Bronchial epithelial cell (primary cell): ENCODE measurements at regions not wholly inside any gene's neighbourhood (a gene's known extent, or its start where the extent isn't known, plus 50 kb on each side); places are given as distances from the start of the nearest gene placed in this dataset.
"Not testable (repeated sequence)": the region's sequence is repeated elsewhere in the genome, so short reads cannot be mapped to it uniquely, and the experiment has no call there.

Experiments
- DNase-seq: peaks from one replicate; pipeline ENCODE4 v3.0.0-alpha.2; 2010; ENCODE audit warnings: low read depth
- FAIRE-seq: peaks from 2 replicates; lab custom pipeline; 2011; peaks lifted over from hg19 to GRCh38; lab: Jason Lieb, UNC
- H3K27me3 ChIP-seq: 2 replicates; pipeline ENCODE4 v1.5.1; 2011; ENCODE audit warnings: low read length; ENCODE audit not compliant: control insufficient read depth, insufficient read depth
- H3K36me3 ChIP-seq: 2 replicates; pipeline ENCODE4 v1.5.1; 2011; ENCODE audit warnings: low read length; ENCODE audit not compliant: control insufficient read depth, insufficient read depth
- H3K4me3 ChIP-seq: 2 replicates; pipeline ENCODE4 v1.5.1; 2011; ENCODE audit warnings: mild to moderate bottlenecking, low read depth, low read length, control low read depth
- TF ChIP-seq, protein P1 (sequence below): IDR thresholded peaks from 2 replicates; pipeline ENCODE4 v1.5.1; 2011; ENCODE audit warnings: mild to moderate bottlenecking, moderate library complexity, low read length, control low read depth, inconsistent platforms; ENCODE audit not compliant: insufficient read depth, severe bottlenecking

DNA sequence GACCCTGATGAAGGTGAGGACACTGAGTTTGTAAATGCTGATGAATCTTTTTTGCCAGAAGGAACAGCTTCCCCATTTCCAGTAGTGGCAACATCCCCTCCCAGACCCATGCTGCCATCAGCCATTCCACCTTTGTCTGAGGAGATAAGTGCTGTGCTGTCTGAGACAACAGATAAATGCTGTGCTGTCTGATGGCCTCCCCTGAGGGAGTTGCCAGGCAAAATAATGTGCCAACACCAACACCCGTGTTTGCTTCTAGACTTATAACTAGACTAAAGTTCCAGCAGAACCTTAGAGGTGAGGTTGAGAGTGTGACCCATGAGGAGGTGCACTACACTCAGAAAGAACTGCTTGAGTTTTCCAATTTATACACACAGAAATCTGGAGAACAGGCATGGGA, 349.5 kb downstream of the C12orf75 start:
- Histone ChIP-seq H3K4me3 (no peak overlapping the region), H3K27me3 (no peaks in the 10 kb centered on the region), H3K36me3 (no peaks in the 10 kb centered on the region)
- DNase-seq (no peak), FAIRE-seq (no peak)
- TF ChIP-seq, protein P1, sequence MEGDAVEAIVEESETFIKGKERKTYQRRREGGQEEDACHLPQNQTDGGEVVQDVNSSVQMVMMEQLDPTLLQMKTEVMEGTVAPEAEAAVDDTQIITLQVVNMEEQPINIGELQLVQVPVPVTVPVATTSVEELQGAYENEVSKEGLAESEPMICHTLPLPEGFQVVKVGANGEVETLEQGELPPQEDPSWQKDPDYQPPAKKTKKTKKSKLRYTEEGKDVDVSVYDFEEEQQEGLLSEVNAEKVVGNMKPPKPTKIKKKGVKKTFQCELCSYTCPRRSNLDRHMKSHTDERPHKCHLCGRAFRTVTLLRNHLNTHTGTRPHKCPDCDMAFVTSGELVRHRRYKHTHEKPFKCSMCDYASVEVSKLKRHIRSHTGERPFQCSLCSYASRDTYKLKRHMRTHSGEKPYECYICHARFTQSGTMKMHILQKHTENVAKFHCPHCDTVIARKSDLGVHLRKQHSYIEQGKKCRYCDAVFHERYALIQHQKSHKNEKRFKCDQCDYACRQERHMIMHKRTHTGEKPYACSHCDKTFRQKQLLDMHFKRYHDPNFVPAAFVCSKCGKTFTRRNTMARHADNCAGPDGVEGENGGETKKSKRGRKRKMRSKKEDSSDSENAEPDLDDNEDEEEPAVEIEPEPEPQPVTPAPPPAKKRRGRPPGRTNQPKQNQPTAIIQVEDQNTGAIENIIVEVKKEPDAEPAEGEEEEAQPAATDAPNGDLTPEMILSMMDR = no peak

DNA sequence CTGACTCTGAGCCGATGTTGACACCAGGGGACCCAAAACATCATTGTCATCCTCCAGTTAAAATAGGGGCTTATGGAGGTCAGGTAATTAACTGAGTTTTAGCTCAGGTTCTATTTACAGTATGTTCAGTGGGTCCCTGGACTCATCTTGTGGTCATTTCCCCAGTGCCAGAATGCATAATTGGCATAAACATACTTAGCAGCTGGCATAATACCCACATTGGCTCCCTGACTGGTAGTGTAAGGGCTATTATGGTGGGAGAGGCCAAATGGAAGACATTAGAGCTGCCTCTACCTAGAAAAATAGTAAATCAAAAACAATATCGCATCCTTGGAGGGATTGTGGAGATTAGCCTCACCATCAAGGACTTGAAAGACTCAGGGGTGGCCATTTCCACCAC, 350.9 kb downstream of the C12orf75 start:
- H3K27me3 ChIP-seq = no peaks in the 10 kb centered on the region
- TF ChIP-seq, protein P1 = no peak
- DNase-seq = no peak
- no peak for FAIRE-seq
- no peak overlapping the region for H3K4me3 ChIP-seq
- no peaks in the 10 kb centered on the region for H3K36me3 ChIP-seq

DNA sequence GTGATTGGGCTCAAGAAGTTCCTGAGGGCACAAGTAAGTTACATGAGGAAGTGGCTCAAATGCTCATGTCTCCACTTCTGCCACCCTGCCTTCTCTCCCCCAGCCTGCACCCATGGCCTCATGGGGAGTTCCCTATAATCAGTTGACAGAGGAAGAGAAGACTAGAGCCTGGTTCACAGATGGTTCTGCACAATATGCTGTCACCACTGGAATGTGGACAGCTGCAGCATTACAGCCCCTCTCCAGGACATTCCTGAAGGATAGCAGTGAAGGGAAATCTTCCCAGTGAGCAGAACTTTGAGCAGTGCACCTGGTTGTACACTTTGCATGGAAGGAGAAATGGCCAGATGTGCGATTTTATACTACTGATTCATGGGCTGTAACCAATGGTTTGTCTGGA, 352.3 kb downstream of the C12orf75 start:
- H3K27me3 ChIP-seq, FAIRE-seq: not testable (repeated sequence)

DNA sequence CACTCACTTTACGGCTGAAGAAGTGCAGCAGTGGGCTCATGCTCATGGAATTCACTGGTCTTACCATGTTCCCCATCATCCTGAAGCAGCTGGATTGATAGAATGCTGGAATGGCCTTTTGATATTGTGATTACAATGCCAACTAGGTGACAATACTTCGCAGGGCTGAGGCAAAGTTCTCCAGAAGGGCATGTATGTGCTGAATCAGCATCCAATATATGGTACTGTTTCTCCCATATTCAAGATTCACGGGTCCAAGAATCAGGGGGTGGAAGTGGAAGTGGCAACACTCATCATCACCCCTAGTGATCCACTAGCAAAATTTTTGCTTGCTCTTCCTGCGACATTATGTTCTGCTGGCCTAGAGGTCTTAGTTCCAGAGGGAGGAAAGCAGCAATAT, 353.3 kb downstream of the C12orf75 start:
- H3K27me3 ChIP-seq, FAIRE-seq, H3K4me3 ChIP-seq, DNase-seq, H3K36me3 ChIP-seq: not testable (repeated sequence)

More for the DNA sequence above, 352.3 kb downstream of the C12orf75 start:
- not testable (repeated sequence) for H3K36me3 ChIP-seq, DNase-seq, H3K4me3 ChIP-seq

DNA sequence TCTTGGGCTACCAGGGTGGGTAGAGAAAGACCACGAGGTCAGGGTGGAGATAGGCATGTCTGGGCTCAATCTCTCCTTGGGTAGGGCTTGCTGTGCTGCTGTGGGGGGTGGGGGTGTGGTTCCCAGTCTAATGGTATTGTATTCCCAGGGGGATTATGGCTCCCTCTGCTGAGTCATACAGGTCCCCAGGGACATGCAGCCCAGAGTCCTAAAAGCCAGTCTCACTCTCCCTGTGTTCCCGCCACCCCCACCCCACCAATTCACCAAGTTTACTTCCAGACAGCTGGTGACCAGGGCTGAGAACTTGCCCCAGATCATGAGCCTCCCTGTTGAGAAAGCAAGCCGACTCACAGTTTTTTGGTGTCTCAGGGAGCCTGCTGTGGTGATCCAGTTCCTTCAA, 367.6 kb downstream of the C12orf75 start:
- no peak for DNase-seq
- no peak overlapping the region for H3K4me3 ChIP-seq
- peak; percentile 13 for FAIRE-seq
- H3K36me3 ChIP-seq = no peaks in the 10 kb centered on the region
- no peaks in the 10 kb centered on the region for H3K27me3 ChIP-seq
- TF ChIP-seq, protein P1 = no peak

DNA sequence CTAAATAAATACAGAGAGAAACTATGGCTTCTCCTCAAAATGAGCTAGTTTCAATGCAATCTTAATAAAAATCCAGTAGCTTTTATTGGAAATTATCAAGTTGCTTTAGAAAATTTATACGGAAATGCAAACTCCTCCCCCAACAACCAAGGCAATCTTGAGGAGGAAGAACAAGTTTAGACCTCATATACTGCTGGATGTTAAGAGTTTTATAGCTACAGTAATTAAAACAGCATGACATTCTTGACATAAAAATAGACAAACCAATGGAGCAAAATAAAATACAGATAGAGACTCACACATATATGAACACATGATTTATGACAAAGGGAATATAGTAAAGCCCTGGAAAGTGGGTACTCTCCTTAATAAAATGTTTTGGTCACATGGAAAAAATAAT, 368.7 kb downstream of the C12orf75 start:
- TF ChIP-seq, protein P1 = no peak
- no peak overlapping the region for H3K4me3 ChIP-seq
- no peaks in the 10 kb centered on the region for H3K36me3 ChIP-seq
- FAIRE-seq = no peak
- no peaks in the 10 kb centered on the region for H3K27me3 ChIP-seq
- no peak for DNase-seq

DNA sequence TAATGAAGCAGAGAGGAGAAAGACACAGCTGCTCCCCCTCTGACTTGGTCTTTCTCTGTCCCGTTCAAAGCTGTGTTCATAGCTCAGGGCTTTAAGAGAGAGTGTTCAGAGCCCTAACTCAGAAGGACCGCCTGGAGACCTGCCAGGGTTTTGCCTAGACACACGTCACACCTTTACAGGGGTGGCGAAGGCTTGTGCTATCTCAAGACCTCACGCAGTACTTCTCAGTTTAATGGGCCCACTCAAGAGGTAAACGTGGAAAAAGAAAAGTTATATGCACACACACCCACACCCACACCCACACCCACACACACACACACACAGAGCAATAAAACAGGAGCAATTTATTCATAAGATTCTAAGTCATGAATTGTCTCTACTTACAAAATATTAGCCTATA, 374.3 kb downstream of the C12orf75 start:
- no peak overlapping the region for H3K4me3 ChIP-seq
- FAIRE-seq (no peak), DNase-seq (no peak)
- H3K27me3 ChIP-seq = no peaks in the 10 kb centered on the region
- H3K36me3 ChIP-seq = no peaks in the 10 kb centered on the region
- TF ChIP-seq, protein P1 = no peak
